ENCODE measurements at regions not wholly inside any gene's neighbourhood (a gene's known extent, or its start where the extent isn't known, plus 50 kb on each side); places are given as distances from the start of the nearest gene placed in this dataset.

GRCh38 chr12:73065913-73066312 is 793.7 kb downstream of the TRHDE start:
- H3K4me1 ChIP-seq (ENCODE audit: control insufficient read depth, insufficient read depth, low read length): no peaks in the 10 kb centered on the region
- Mint-ChIP-seq H3K9me3 (peaks cover 14 to 15% of the 10 kb centered on the region in 2 donors), H3K36me3 (no peaks in the 10 kb centered on the region), H3K27me3 (ENCODE audit: low read depth in 2 of 2) (no peaks in the 10 kb centered on the region), H3K4me1 (no peaks in the 10 kb centered on the region), H3K27ac (no peak overlapping the region), H3K4me3 (no peak overlapping the region)
- no peak for TF ChIP-seq CTCF (IDR thresholded peaks at IDR 0.05)
- peaks cover 16% of the 10 kb centered on the region for H3K9me3 ChIP-seq (ENCODE audit: control insufficient read depth, insufficient read depth, low read length)
- H3K27ac ChIP-seq (ENCODE audit: low read length): no peak overlapping the region
- WGBS (ENCODE audit: insufficient coverage): 93% methylated on average over 3 of the region's 3 CpGs
- intact Hi-C loops (cut with micrococcal nuclease): no loop called here
- ATAC-seq (no peak), DNase-seq (no peak)
- no peaks in the 10 kb centered on the region for H3K27me3 ChIP-seq (ENCODE audit: control insufficient read depth, insufficient read depth, low read length)
- H3K4me3 ChIP-seq (ENCODE audit: low read length): no peak overlapping the region
- no peaks in the 10 kb centered on the region for H3K36me3 ChIP-seq (ENCODE audit: control insufficient read depth, insufficient read depth, low read length)

- H3K36me3 Mint-ChIP-seq: no peaks in the 10 kb centered on the region
- peaks cover 17 to 22% of the 10 kb centered on the region in 2 donors for H3K9me3 Mint-ChIP-seq
- H3K27me3 Mint-ChIP-seq (ENCODE audit: low read depth in 2 of 2): no peaks in the 10 kb centered on the region
- DNase-seq (no peak), ATAC-seq (no peak)
- H3K27ac ChIP-seq (ENCODE audit: low read length): no peak overlapping the region
- no peaks in the 10 kb centered on the region for H3K27me3 ChIP-seq (ENCODE audit: control insufficient read depth, insufficient read depth, low read length)
- H3K4me1 ChIP-seq (ENCODE audit: control insufficient read depth, insufficient read depth, low read length): no peaks in the 10 kb centered on the region
- H3K9me3 ChIP-seq (ENCODE audit: control insufficient read depth, insufficient read depth, low read length): peaks cover 16% of the 10 kb centered on the region
- H3K4me1 Mint-ChIP-seq: no peaks in the 10 kb centered on the region
- H3K27ac Mint-ChIP-seq: no peak overlapping the region
- H3K4me3 Mint-ChIP-seq: no peak overlapping the region
- H3K36me3 ChIP-seq (ENCODE audit: control insufficient read depth, insufficient read depth, low read length): no peaks in the 10 kb centered on the region
- intact Hi-C loops (cut with micrococcal nuclease): no loop called here
- TF ChIP-seq CTCF (IDR thresholded peaks at IDR 0.05): no peak
- 88% methylated on average over 5 of the region's 5 CpGs for WGBS (ENCODE audit: insufficient coverage)
- no peak overlapping the region for H3K4me3 ChIP-seq (ENCODE audit: low read length)
Observed at GRCh38 chr12:73067616-73068015, 795.4 kb downstream of the TRHDE start.

- WGBS (ENCODE audit: insufficient coverage): 72% methylated on average over 4 of the region's 4 CpGs
- no peak for TF ChIP-seq CTCF (IDR thresholded peaks at IDR 0.05)
- DNase-seq: no peak
- Histone ChIP-seq H3K27me3 (ENCODE audit: control insufficient read depth, insufficient read depth, low read length) (no peaks in the 10 kb centered on the region), H3K4me3 (ENCODE audit: low read length) (no peak overlapping the region), H3K27ac (ENCODE audit: low read length) (no peak overlapping the region), H3K36me3 (ENCODE audit: control insufficient read depth, insufficient read depth, low read length) (no peaks in the 10 kb centered on the region), H3K9me3 (ENCODE audit: control insufficient read depth, insufficient read depth, low read length) (peaks cover 33% of the 10 kb centered on the region), H3K4me1 (ENCODE audit: control insufficient read depth, insufficient read depth, low read length) (no peaks in the 10 kb centered on the region)
- intact Hi-C loops (cut with micrococcal nuclease): no loop called here
- no peaks in the 10 kb centered on the region for H3K36me3 Mint-ChIP-seq
- H3K27me3 Mint-ChIP-seq (ENCODE audit: low read depth in 2 of 2): no peaks in the 10 kb centered on the region
- no peaks in the 10 kb centered on the region for H3K4me1 Mint-ChIP-seq
- no peak overlapping the region for H3K4me3 Mint-ChIP-seq
- no peak for ATAC-seq
- no peak overlapping the region for H3K27ac Mint-ChIP-seq
- peaks cover 19 to 29% of the 10 kb centered on the region in 2 donors for H3K9me3 Mint-ChIP-seq
Observed at GRCh38 chr12:73072214-73072613, 800.0 kb downstream of the TRHDE start.

- DNase-seq (no peak), ATAC-seq (no peak)
- H3K27me3 Mint-ChIP-seq (ENCODE audit: low read depth in 2 of 2): no peaks in the 10 kb centered on the region
- H3K36me3 ChIP-seq (ENCODE audit: control insufficient read depth, insufficient read depth, low read length): no peaks in the 10 kb centered on the region
- no peaks in the 10 kb centered on the region for H3K27me3 ChIP-seq (ENCODE audit: control insufficient read depth, insufficient read depth, low read length)
- H3K4me3 Mint-ChIP-seq: no peak overlapping the region
- no peak overlapping the region for H3K4me3 ChIP-seq (ENCODE audit: low read length)
- intact Hi-C loops (cut with micrococcal nuclease): no loop called here
- no peaks in the 10 kb centered on the region for H3K4me1 Mint-ChIP-seq
- H3K27ac ChIP-seq (ENCODE audit: low read length): no peak overlapping the region
- TF ChIP-seq CTCF (IDR thresholded peaks at IDR 0.05): no peak
- H3K9me3 ChIP-seq (ENCODE audit: control insufficient read depth, insufficient read depth, low read length): peaks cover 21% of the 10 kb centered on the region
- H3K9me3 Mint-ChIP-seq: peaks cover 13 to 26% of the 10 kb centered on the region in 2 donors
- no peaks in the 10 kb centered on the region for H3K4me1 ChIP-seq (ENCODE audit: control insufficient read depth, insufficient read depth, low read length)
- 96% methylated on average over 2 of the region's 2 CpGs for WGBS (ENCODE audit: insufficient coverage)
- H3K27ac Mint-ChIP-seq: no peak overlapping the region
- no peaks in the 10 kb centered on the region for H3K36me3 Mint-ChIP-seq
Observed at GRCh38 chr12:73076760-73077159, 804.6 kb downstream of the TRHDE start.

Data from natural killer cell (primary cell).